PFSK-1 (cell line): ENCODE measurements at regions not wholly inside any gene's neighbourhood (a gene's known extent, or its start where the extent isn't known, plus 50 kb on each side); places are given as distances from the start of the nearest gene placed in this dataset.

Experiments
- FOXP2 ChIP-seq: optimal IDR thresholded peaks from 2 replicates; pipeline ENCODE3; 2011; ENCODE audit warnings: borderline replicate concordance, control low read depth, inconsistent platforms; ENCODE audit not compliant: insufficient read depth; ENCODE audit errors: extremely low read length, extremely low read depth
- POLR2AphosphoS5 ChIP-seq: IDR thresholded peaks from 2 replicates; pipeline ENCODE4 v1.6.1; 2012; ENCODE audit warnings: low read depth, mild to moderate bottlenecking, control low read depth, low read length, moderate library complexity
- REST ChIP-seq, 2 experiments: IDR thresholded peaks; 2 replicates each; pipeline versions ENCODE4 v1.6.1 to v1.8.0; 2011 to 2012; ENCODE audit warnings: low read depth in 2 of 2, low read length in 2 of 2, control low read depth in 1 of 2, inconsistent platforms in 1 of 2, mild to moderate bottlenecking in 1 of 2, moderate library complexity in 1 of 2; ENCODE audit not compliant: insufficient read depth in 1 of 2
- SIN3A ChIP-seq: IDR thresholded peaks from 2 replicates; pipeline ENCODE4 v1.6.1; 2012; ENCODE audit warnings: mild to moderate bottlenecking, low read length, moderate library complexity, borderline replicate concordance; ENCODE audit not compliant: insufficient read depth
- TAF1 ChIP-seq: IDR thresholded peaks from 2 replicates; pipeline ENCODE4 v1.6.1; 2012; ENCODE audit warnings: low read length, control low read depth, borderline replicate concordance; ENCODE audit not compliant: insufficient read depth

GRCh38 chr11:98616098-98616655 lies 404.6 kb upstream of the CNTN5 start:
- no peak for TF ChIP-seq SIN3A

- no peak for TF ChIP-seq FOXP2
- no peak for TF ChIP-seq POLR2AphosphoS5
- no peak for TF ChIP-seq SIN3A
Measured at GRCh38 chr11:98621767-98622166, 399.0 kb upstream of the CNTN5 start.

- no peak for TF ChIP-seq POLR2AphosphoS5
- no peak for TF ChIP-seq FOXP2
- no peak for TF ChIP-seq REST (IDR thresholded peaks at IDR 0.05; ENCODE audit: insufficient read depth in 1 of 2, low read depth in 2 of 2, low read length in 2 of 2)
- TF ChIP-seq SIN3A = no peak
- no peak for TF ChIP-seq TAF1
Measured at GRCh38 chr11:98625526-98625925, 395.2 kb upstream of the CNTN5 start.

- TF ChIP-seq SIN3A (no peak), REST (IDR thresholded peaks at IDR 0.05; ENCODE audit: insufficient read depth in 1 of 2, low read depth in 2 of 2, low read length in 2 of 2) (no peak), TAF1 (no peak), FOXP2 (no peak), POLR2AphosphoS5 (no peak)
Measured at GRCh38 chr11:98630736-98631135, 390.0 kb upstream of the CNTN5 start.

- TF ChIP-seq TAF1 (no peak), POLR2AphosphoS5 (no peak), SIN3A (no peak), FOXP2 (no peak), REST (IDR thresholded peaks at IDR 0.05; ENCODE audit: insufficient read depth in 1 of 2, low read depth in 2 of 2, low read length in 2 of 2) (no peak)
Measured at GRCh38 chr11:98657711-98658110, 363.0 kb upstream of the CNTN5 start.

GRCh38 chr11:98659431-98659830 lies 361.3 kb upstream of the CNTN5 start:
- TF ChIP-seq REST (IDR thresholded peaks at IDR 0.05; ENCODE audit: insufficient read depth in 1 of 2, low read depth in 2 of 2, low read length in 2 of 2) (no peak), TAF1 (no peak)
